GM06990 (cell line): ENCODE measurements at regions not wholly inside any gene's neighbourhood (a gene's known extent, or its start where the extent isn't known, plus 50 kb on each side); places are given as distances from the start of the nearest gene placed in this dataset.
A peak's percentile ranks its signal among the peaks of the same experiment; 100 is the strongest.
"Not testable (repeated sequence)": the region's sequence is repeated elsewhere in the genome, so short reads cannot be mapped to it uniquely, and the experiment has no call there.

Source experiments
- DNase-seq: peaks from one replicate; pipeline ENCODE4 v3.0.0-alpha.2; 2011; ENCODE audit not compliant: insufficient read length; ENCODE audit errors: extremely low read depth
- H3K27me3 ChIP-seq: replicated peaks from 2 replicates; pipeline ENCODE4 v1.6.0; 2011; ENCODE audit warnings: low read length; ENCODE audit not compliant: control insufficient read depth, insufficient read depth
- H3K36me3 ChIP-seq: 2 replicates; pipeline ENCODE4 v1.5.1; 2011; ENCODE audit warnings: low read length; ENCODE audit not compliant: control insufficient read depth, insufficient read depth
- H3K4me3 ChIP-seq: replicated peaks from 2 replicates; pipeline ENCODE4 v1.5.1; 2011; ENCODE audit warnings: low read depth, mild to moderate bottlenecking, control low read depth, low read length
- CTCF ChIP-seq: IDR thresholded peaks from 2 replicates; pipeline ENCODE4 v1.5.1; 2011; ENCODE audit warnings: low read length, control low read depth, mild to moderate bottlenecking, inconsistent platforms; ENCODE audit not compliant: insufficient read depth, poor library complexity, severe bottlenecking

GRCh38 chr3:194031867-194032635 is 103.9 kb upstream of the HES1 start:
- DNase-seq: no peak
- Histone ChIP-seq H3K27me3 (no peaks in the 10 kb centered on the region), H3K36me3 (no peaks in the 10 kb centered on the region), H3K4me3 (no peak overlapping the region)
- no peak for TF ChIP-seq CTCF

- H3K36me3 ChIP-seq: no peaks in the 10 kb centered on the region
- peak; percentile 60 for DNase-seq
- no peak for TF ChIP-seq CTCF
- no peak overlapping the region for H3K4me3 ChIP-seq
- H3K27me3 ChIP-seq: no peaks in the 10 kb centered on the region
These were observed 103.0 kb upstream of the HES1 start for GRCh38 chr3:194032828-194033435.

GRCh38 chr3:194034346-194035336 is 101.3 kb upstream of the HES1 start:
- H3K36me3 ChIP-seq: no peaks in the 10 kb centered on the region
- H3K4me3 ChIP-seq: no peak overlapping the region
- DNase-seq: no peak
- TF ChIP-seq CTCF: no peak
- H3K27me3 ChIP-seq: no peaks in the 10 kb centered on the region

GRCh38 chr3:194035406-194036138 is 100.4 kb upstream of the HES1 start:
- no peaks in the 10 kb centered on the region for H3K36me3 ChIP-seq
- H3K27me3 ChIP-seq: no peaks in the 10 kb centered on the region
- no peak overlapping the region for H3K4me3 ChIP-seq
- TF ChIP-seq CTCF: no peak
- no peak for DNase-seq

GRCh38 chr3:194036842-194037241 is 99.1 kb upstream of the HES1 start:
- Histone ChIP-seq H3K4me3 (no peak overlapping the region), H3K36me3 (no peaks in the 10 kb centered on the region), H3K27me3 (no peaks in the 10 kb centered on the region)
- TF ChIP-seq CTCF: no peak
- DNase-seq: no peak

- H3K36me3 ChIP-seq, DNase-seq, H3K27me3 ChIP-seq, H3K4me3 ChIP-seq: not testable (repeated sequence)
These were observed 97.6 kb upstream of the HES1 start for GRCh38 chr3:194038346-194038745.
